ENCODE measurements at regions not wholly inside any gene's neighbourhood (a gene's known extent, or its start where the extent isn't known, plus 50 kb on each side); places are given as distances from the start of the nearest gene placed in this dataset.

GRCh38 chr3:24591191-24591590, 96.5 kb upstream of the THRB start:
- Histone ChIP-seq H2AFZ (ENCODE audit: insufficient read depth, low read depth, low read length, poor library complexity, severe bottlenecking) (no peak overlapping the region), H3K4me3 (replicated peaks in 1 of 3; ENCODE audit: low read depth in 2 of 3, low read length in 3 of 3) (no peak overlapping the region), H4K20me1 (ENCODE audit: insufficient read depth, low read length) (no peaks in the 10 kb centered on the region), H3K27me3 (ENCODE audit: control insufficient read depth in 2 of 2, insufficient read depth in 2 of 2, low read length in 2 of 2) (no peaks in the 10 kb centered on the region), H3K9ac (ENCODE audit: insufficient read depth, low read length, poor library complexity, severe bottlenecking) (no peak overlapping the region), H3K4me2 (replicated peaks; ENCODE audit: extremely low read depth, low read length, poor library complexity, severe bottlenecking) (no peak overlapping the region), H3K36me3 (replicated peaks in 1 of 2; ENCODE audit: control insufficient read depth in 1 of 2, insufficient read depth in 2 of 2, low read length in 2 of 2) (no peaks in the 10 kb centered on the region), H3K79me2 (ENCODE audit: insufficient read depth, low read length) (no peaks in the 10 kb centered on the region), H3K4me1 (ENCODE audit: control insufficient read depth in 1 of 2, insufficient read depth in 2 of 2, low read length in 2 of 2) (no peaks in the 10 kb centered on the region), H3K27ac (ENCODE audit: low read depth in 1 of 2, low read length in 2 of 2) (no peak overlapping the region), H3K9me3 (replicated peaks in 1 of 2; ENCODE audit: control insufficient read depth in 1 of 2, insufficient read depth in 1 of 2, low read length in 2 of 2) (no peaks in the 10 kb centered on the region)
- intact Hi-C loops (cut with micrococcal nuclease), result no loop called here
- peaks cover 2 to 5% (median 4%) of the 10 kb centered on the region in 3 donors for H3K27me3 Mint-ChIP-seq (ENCODE audit: low read depth in 3 of 3)
- H3K36me3 Mint-ChIP-seq, result no peaks in the 10 kb centered on the region
- H3K4me1 Mint-ChIP-seq, result peaks cover 3% of the 10 kb centered on the region
- H3K9me3 Mint-ChIP-seq, result no peaks in the 10 kb centered on the region
- TF ChIP-seq CTCF (IDR thresholded peaks at IDR 0.05), result no peak
- H3K27ac Mint-ChIP-seq, result no peak overlapping the region
- H3K4me3 Mint-ChIP-seq, result no peak overlapping the region
- no peak for DNase-seq

GRCh38 chr3:24591661-24592555, 97.3 kb upstream of the THRB start:
- intact Hi-C loops (cut with micrococcal nuclease), result no loop called here
- no peak overlapping the region for H3K27ac ChIP-seq (ENCODE audit: low read depth in 1 of 2, low read length in 2 of 2)
- no peaks in the 10 kb centered on the region for H3K9me3 ChIP-seq (replicated peaks in 1 of 2; ENCODE audit: control insufficient read depth in 1 of 2, insufficient read depth in 1 of 2, low read length in 2 of 2)
- Mint-ChIP-seq H3K36me3 (no peaks in the 10 kb centered on the region), H3K27me3 (ENCODE audit: low read depth in 3 of 3) (peaks cover under 1 to 4% (median 3%) of the 10 kb centered on the region in 3 donors), H3K9me3 (no peaks in the 10 kb centered on the region), H3K4me3 (no peak overlapping the region), H3K27ac (no peak overlapping the region), H3K4me1 (peaks cover 3% of the 10 kb centered on the region)
- H3K9ac ChIP-seq (ENCODE audit: insufficient read depth, low read length, poor library complexity, severe bottlenecking), result no peak overlapping the region
- 96% methylated on average over 4 of the region's 5 CpGs for WGBS (ENCODE audit: insufficient coverage)
- H2AFZ ChIP-seq (ENCODE audit: insufficient read depth, low read depth, low read length, poor library complexity, severe bottlenecking), result no peak overlapping the region
- no peak for TF ChIP-seq CTCF (IDR thresholded peaks at IDR 0.05)
- DNase-seq, result no peak
- H3K36me3 ChIP-seq (replicated peaks in 1 of 2; ENCODE audit: control insufficient read depth in 1 of 2, insufficient read depth in 2 of 2, low read length in 2 of 2), result no peaks in the 10 kb centered on the region
- H3K79me2 ChIP-seq (ENCODE audit: insufficient read depth, low read length), result no peaks in the 10 kb centered on the region
- H3K4me3 ChIP-seq (replicated peaks in 1 of 3; ENCODE audit: low read depth in 2 of 3, low read length in 3 of 3), result no peak overlapping the region
- H3K27me3 ChIP-seq (ENCODE audit: control insufficient read depth in 2 of 2, insufficient read depth in 2 of 2, low read length in 2 of 2), result no peaks in the 10 kb centered on the region
- H3K4me1 ChIP-seq (ENCODE audit: control insufficient read depth in 1 of 2, insufficient read depth in 2 of 2, low read length in 2 of 2), result no peaks in the 10 kb centered on the region
- no peak overlapping the region for H3K4me2 ChIP-seq (replicated peaks; ENCODE audit: extremely low read depth, low read length, poor library complexity, severe bottlenecking)
- H4K20me1 ChIP-seq (ENCODE audit: insufficient read depth, low read length), result no peaks in the 10 kb centered on the region

Measured in CD14-positive monocyte (primary cell).